ENCODE measurements at regions not wholly inside any gene's neighbourhood (a gene's known extent, or its start where the extent isn't known, plus 50 kb on each side); places are given as distances from the start of the nearest gene placed in this dataset.

GRCh38 chr22:48333816-48334735, 1493.6 kb downstream of the BRD1 start:
- no peak for DNase-seq (ENCODE audit: low spot score)

GRCh38 chr22:48333323-48333763, 1494.3 kb downstream of the BRD1 start:
- DNase-seq (ENCODE audit: low spot score) = no peak

GRCh38 chr22:48332438-48333322, 1495.0 kb downstream of the BRD1 start:
- no peak for DNase-seq (ENCODE audit: low spot score)

GRCh38 chr22:48331691-48332220, 1495.9 kb downstream of the BRD1 start:
- DNase-seq (ENCODE audit: low spot score) = no peak

GRCh38 chr22:48331266-48331665, 1496.4 kb downstream of the BRD1 start:
- DNase-seq (ENCODE audit: low spot score) = no peak

GRCh38 chr22:48327721-48328120, 1500.0 kb downstream of the BRD1 start:
- DNase-seq (ENCODE audit: low spot score) = no peak

- DNase-seq (ENCODE audit: low spot score) = no peak
These were observed 1503.9 kb downstream of the BRD1 start for GRCh38 chr22:48323746-48324145.

- DNase-seq (ENCODE audit: low spot score) = no peak
These were observed 1504.8 kb downstream of the BRD1 start for GRCh38 chr22:48322907-48323306.

- no peak for DNase-seq (ENCODE audit: low spot score)
These were observed 1505.6 kb downstream of the BRD1 start for GRCh38 chr22:48321986-48322545.

- DNase-seq (ENCODE audit: low spot score) = no peak
These were observed 1506.8 kb downstream of the BRD1 start for GRCh38 chr22:48320683-48321451.

GRCh38 chr22:48320048-48320682, 1507.5 kb downstream of the BRD1 start:
- no peak for DNase-seq (ENCODE audit: low spot score)

- DNase-seq (ENCODE audit: low spot score) = no peak
These were observed 1508.2 kb downstream of the BRD1 start for GRCh38 chr22:48319321-48320047.

GRCh38 chr22:48318575-48319320, 1508.9 kb downstream of the BRD1 start:
- no peak for DNase-seq (ENCODE audit: low spot score)

- DNase-seq (ENCODE audit: low spot score) = no peak
These were observed 1509.5 kb downstream of the BRD1 start for GRCh38 chr22:48318173-48318572.

GRCh38 chr22:48316257-48317250, 1511.1 kb downstream of the BRD1 start:
- DNase-seq (ENCODE audit: low spot score) = no peak

- DNase-seq (ENCODE audit: low spot score) = no peak
These were observed 1512.0 kb downstream of the BRD1 start for GRCh38 chr22:48315439-48316256.

- no peak for DNase-seq (ENCODE audit: low spot score)
These were observed 1513.6 kb downstream of the BRD1 start for GRCh38 chr22:48314073-48314472.
